ENCODE measurements at regions not wholly inside any gene's neighbourhood (a gene's known extent, or its start where the extent isn't known, plus 50 kb on each side); places are given as distances from the start of the nearest gene placed in this dataset.

DNA sequence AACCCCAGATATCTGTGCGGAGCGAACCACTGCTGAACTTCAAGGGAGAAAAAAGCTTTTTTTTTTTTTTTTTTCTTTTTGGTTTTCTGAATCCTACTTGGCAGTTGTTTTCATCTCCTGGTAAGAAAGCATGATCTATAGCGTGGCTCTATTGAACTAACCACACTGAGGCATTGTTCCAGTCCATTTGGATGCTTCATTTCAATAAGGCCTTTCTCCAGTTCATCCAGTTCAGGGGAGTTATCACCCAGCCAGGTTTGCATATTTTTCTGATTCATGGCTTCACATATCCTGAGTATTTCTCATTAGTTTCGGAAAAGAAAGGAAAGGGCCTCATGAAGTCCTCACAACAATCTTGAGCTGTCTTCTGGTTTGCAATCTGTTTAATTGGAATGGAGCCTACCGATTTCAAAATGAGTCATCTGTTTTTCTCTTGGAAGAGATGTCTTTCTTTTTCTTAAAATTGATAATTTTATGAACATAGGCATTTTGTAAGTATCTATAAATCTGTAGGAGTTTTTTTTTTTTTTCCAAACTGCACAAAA is 93.1 kb upstream of the STEAP4 start:
- TF ChIP-seq MYC (IDR thresholded peaks at IDR 0.05; ENCODE audit: low read depth, low read length): no peak
- no peak for TF ChIP-seq CTCF (IDR thresholded peaks at IDR 0.05; ENCODE audit: low read depth, low read length)
- no peak for TF ChIP-seq POLR2A (IDR thresholded peaks at IDR 0.05; ENCODE audit: extremely low read depth, insufficient read length)
- no peak for DNase-seq (ENCODE audit: low read depth)
- H3K4me3 ChIP-seq (ENCODE audit: low read depth, low read length): no peak overlapping the region

DNA sequence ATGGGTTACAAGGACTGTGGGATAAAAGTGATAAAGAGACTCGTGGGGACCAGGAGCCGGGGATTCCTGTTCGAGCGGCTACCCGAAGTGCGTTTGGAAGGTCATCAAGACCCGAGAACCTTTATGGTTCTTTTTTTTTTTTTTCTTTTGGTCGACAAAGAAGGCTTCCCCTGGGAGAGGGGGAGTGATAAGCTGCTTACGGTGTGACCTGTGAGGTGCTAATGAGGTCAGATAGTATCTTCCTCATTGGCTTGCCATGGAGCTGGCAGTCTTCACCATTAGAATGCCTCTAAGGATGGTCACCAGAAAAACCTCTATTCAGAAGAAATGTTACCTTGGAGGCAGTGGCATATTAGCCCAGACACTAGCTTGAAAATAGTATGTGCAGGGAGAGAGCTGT is 92.3 kb upstream of the STEAP4 start:
- no peak for TF ChIP-seq POLR2A (IDR thresholded peaks at IDR 0.05; ENCODE audit: extremely low read depth, insufficient read length)
- TF ChIP-seq MYC (IDR thresholded peaks at IDR 0.05; ENCODE audit: low read depth, low read length): no peak
- TF ChIP-seq CTCF (IDR thresholded peaks at IDR 0.05; ENCODE audit: low read depth, low read length): no peak
- TF ChIP-seq, protein P1, sequence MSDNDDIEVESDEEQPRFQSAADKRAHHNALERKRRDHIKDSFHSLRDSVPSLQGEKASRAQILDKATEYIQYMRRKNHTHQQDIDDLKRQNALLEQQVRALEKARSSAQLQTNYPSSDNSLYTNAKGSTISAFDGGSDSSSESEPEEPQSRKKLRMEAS (IDR thresholded peaks at IDR 0.05; ENCODE audit: low read depth, low read length): no peak
- H3K4me3 ChIP-seq (ENCODE audit: low read depth, low read length): no peak overlapping the region
- no peak for DNase-seq (ENCODE audit: low read depth)

DNA sequence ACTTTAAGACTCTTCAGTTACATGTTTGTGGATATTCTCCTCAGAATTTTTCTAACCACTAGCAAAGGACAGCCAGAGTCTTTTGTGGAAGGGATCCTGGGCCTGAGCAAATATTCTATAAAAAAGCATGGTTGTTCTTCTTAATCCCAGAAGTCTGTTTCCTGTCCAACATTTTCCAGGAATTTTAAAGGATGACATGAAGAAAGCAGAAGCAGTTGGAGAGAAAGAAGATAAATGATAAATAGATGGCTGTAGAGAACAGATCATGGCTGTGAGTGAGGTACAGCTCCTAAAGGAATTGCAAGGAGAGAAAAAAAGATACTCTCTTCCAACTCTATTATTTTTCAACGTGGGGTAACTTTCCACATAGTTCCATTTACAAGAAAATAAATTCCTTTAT is 91.8 kb upstream of the STEAP4 start:
- TF ChIP-seq POLR2A (IDR thresholded peaks at IDR 0.05; ENCODE audit: extremely low read depth, insufficient read length): no peak
- no peak for TF ChIP-seq MYC (IDR thresholded peaks at IDR 0.05; ENCODE audit: low read depth, low read length)
- TF ChIP-seq CTCF (IDR thresholded peaks at IDR 0.05; ENCODE audit: low read depth, low read length): no peak
- TF ChIP-seq, protein P1 (IDR thresholded peaks at IDR 0.05; ENCODE audit: low read depth, low read length): no peak
- no peak for DNase-seq (ENCODE audit: low read depth)

DNA sequence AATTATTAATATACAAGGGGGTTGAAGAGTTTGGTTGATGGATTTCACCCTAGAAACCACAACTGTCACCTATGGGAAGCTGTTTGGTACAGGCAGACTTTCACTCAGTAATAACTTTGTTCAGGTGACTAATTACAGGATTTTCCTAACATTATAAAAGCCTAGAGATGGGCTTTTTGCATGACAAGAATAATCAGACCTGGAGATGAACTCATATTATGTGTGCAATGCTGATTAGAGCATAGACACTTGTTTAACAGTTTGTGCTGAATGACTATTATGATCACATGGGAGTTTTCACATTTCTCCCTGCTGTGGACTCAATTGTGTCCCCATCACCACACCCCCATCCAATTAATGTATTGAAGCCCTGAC is 90.2 kb upstream of the STEAP4 start:
- TF ChIP-seq MYC (IDR thresholded peaks at IDR 0.05; ENCODE audit: low read depth, low read length): no peak
- TF ChIP-seq, protein P1 (IDR thresholded peaks at IDR 0.05; ENCODE audit: low read depth, low read length): no peak
- no peak for TF ChIP-seq POLR2A (IDR thresholded peaks at IDR 0.05; ENCODE audit: extremely low read depth, insufficient read length)
- no peak for TF ChIP-seq CTCF (IDR thresholded peaks at IDR 0.05; ENCODE audit: low read depth, low read length)
- no peak overlapping the region for H3K4me3 ChIP-seq (ENCODE audit: low read depth, low read length)
- DNase-seq (ENCODE audit: low read depth): no peak

More for the DNA sequence above, 91.8 kb upstream of the STEAP4 start:
- no peak overlapping the region for H3K4me3 ChIP-seq (ENCODE audit: low read depth, low read length)

DNA sequence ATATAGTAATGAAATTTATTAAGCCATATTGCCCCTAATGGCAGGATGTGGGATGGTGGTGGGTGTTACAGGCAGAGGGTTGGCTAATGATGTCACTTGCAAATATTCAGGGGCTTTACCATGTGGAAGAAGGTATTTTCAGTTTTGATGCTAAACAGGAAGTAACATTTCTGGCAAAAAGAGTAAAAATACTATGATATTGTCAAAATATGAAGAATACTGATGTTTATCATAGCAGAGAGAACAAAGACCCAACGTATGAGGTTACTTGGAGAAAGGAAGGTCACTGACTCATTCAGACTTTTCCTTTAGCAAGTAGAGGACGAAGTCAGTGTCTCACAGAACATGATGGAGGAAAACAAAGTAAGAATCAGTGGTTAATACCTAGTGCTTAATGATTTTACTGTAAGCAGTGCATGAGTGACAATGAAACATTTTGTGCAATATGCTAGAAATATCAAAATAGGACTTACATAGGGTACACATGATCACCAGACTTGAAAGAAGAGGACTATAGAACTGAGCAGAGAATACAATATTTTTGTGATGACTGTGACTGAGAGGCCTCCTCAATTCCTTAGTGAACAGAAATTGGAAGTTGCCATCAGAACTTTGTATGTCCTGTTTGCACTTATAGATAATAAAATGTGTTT is 89.7 kb upstream of the STEAP4 start:
- no peak overlapping the region for H3K4me3 ChIP-seq (ENCODE audit: low read depth, low read length)
- DNase-seq (ENCODE audit: low read depth): no peak
- no peak for TF ChIP-seq MYC (IDR thresholded peaks at IDR 0.05; ENCODE audit: low read depth, low read length)
- no peak for TF ChIP-seq POLR2A (IDR thresholded peaks at IDR 0.05; ENCODE audit: extremely low read depth, insufficient read length)
- TF ChIP-seq, protein P1 (IDR thresholded peaks at IDR 0.05; ENCODE audit: low read depth, low read length): no peak
- TF ChIP-seq CTCF (IDR thresholded peaks at IDR 0.05; ENCODE audit: low read depth, low read length): no peak
